ENCODE measurements at regions not wholly inside any gene's neighbourhood (a gene's known extent, or its start where the extent isn't known, plus 50 kb on each side); places are given as distances from the start of the nearest gene placed in this dataset.
"Not testable (repeated sequence)": the region's sequence is repeated elsewhere in the genome, so short reads cannot be mapped to it uniquely, and the experiment has no call there.

- DNase-seq = no peak
Measured at GRCh38 chr1:232443372-232443771, 186.6 kb downstream of the SIPA1L2 start.

GRCh38 chr1:232441036-232441411 is 188.9 kb downstream of the SIPA1L2 start:
- no peak for DNase-seq

- no peak for DNase-seq
Measured at GRCh38 chr1:232440325-232441035, 189.5 kb downstream of the SIPA1L2 start.

GRCh38 chr1:232439011-232439410 is 190.9 kb downstream of the SIPA1L2 start:
- no peak for DNase-seq

GRCh38 chr1:232438476-232438875 is 191.5 kb downstream of the SIPA1L2 start:
- DNase-seq = peak; percentile 11

- no peak for DNase-seq
Measured at GRCh38 chr1:232437510-232437909, 192.4 kb downstream of the SIPA1L2 start.

GRCh38 chr1:232435729-232436128 is 194.2 kb downstream of the SIPA1L2 start:
- DNase-seq = peak; percentile 75

GRCh38 chr1:232432313-232432712 is 197.6 kb downstream of the SIPA1L2 start:
- DNase-seq = peak; percentile 10

- DNase-seq = no peak
Measured at GRCh38 chr1:232431748-232432147, 198.2 kb downstream of the SIPA1L2 start.

- DNase-seq = no peak
Measured at GRCh38 chr1:232431326-232431725, 198.6 kb downstream of the SIPA1L2 start.

GRCh38 chr1:232430467-232430866 is 199.5 kb downstream of the SIPA1L2 start:
- no peak for DNase-seq

GRCh38 chr1:232428786-232429530 is 201.0 kb downstream of the SIPA1L2 start:
- peak; percentile 57 for DNase-seq

- DNase-seq = no peak
Measured at GRCh38 chr1:232428036-232428645, 201.8 kb downstream of the SIPA1L2 start.

- no peak for DNase-seq
Measured at GRCh38 chr1:232426801-232427200, 203.1 kb downstream of the SIPA1L2 start.

GRCh38 chr1:232425421-232425820 is 204.5 kb downstream of the SIPA1L2 start:
- DNase-seq = no peak

GRCh38 chr1:232423591-232423990 is 206.3 kb downstream of the SIPA1L2 start:
- no peak for DNase-seq

- DNase-seq = no peak
Measured at GRCh38 chr1:232422898-232423297, 207.0 kb downstream of the SIPA1L2 start.

GRCh38 chr1:232422098-232422497 is 207.8 kb downstream of the SIPA1L2 start:
- no peak for DNase-seq

GRCh38 chr1:232421143-232421796 is 208.7 kb downstream of the SIPA1L2 start:
- DNase-seq = no peak

- DNase-seq = no peak
Measured at GRCh38 chr1:232417636-232418248, 212.2 kb downstream of the SIPA1L2 start.

- DNase-seq = peak; percentile 11
Measured at GRCh38 chr1:232416026-232416568, 213.8 kb downstream of the SIPA1L2 start.

- DNase-seq = not testable (repeated sequence)
Measured at GRCh38 chr1:232415481-232415880, 214.5 kb downstream of the SIPA1L2 start.
